SIG-M5 (cell line): ENCODE measurements at regions not wholly inside any gene's neighbourhood (a gene's known extent, or its start where the extent isn't known, plus 50 kb on each side); places are given as distances from the start of the nearest gene placed in this dataset.
"Not testable (repeated sequence)": the region's sequence is repeated elsewhere in the genome, so short reads cannot be mapped to it uniquely, and the experiment has no call there.

Experiments
- DNase-seq: peaks from one replicate; lab custom pipeline; 2025; lab: John Stamatoyannopoulos, UW

GRCh38 chr6:28802417-28803336 is 121.1 kb downstream of the TRIM27 start:
- DNase-seq = no peak

GRCh38 chr6:28803337-28803709 is 120.5 kb downstream of the TRIM27 start:
- DNase-seq = no peak

GRCh38 chr6:28807682-28808280 is 116.0 kb downstream of the TRIM27 start:
- no peak for DNase-seq

GRCh38 chr6:28808383-28808782 is 115.4 kb downstream of the TRIM27 start:
- DNase-seq = no peak

- DNase-seq = no peak
Measured at GRCh38 chr6:28809947-28810658, 113.7 kb downstream of the TRIM27 start.

- DNase-seq = no peak
Measured at GRCh38 chr6:28810659-28811053, 113.1 kb downstream of the TRIM27 start.

- DNase-seq = no peak
Measured at GRCh38 chr6:28811873-28812272, 111.9 kb downstream of the TRIM27 start.

GRCh38 chr6:28812778-28813569 is 110.8 kb downstream of the TRIM27 start:
- DNase-seq = no peak

GRCh38 chr6:28814032-28814976 is 109.5 kb downstream of the TRIM27 start:
- DNase-seq = no peak

GRCh38 chr6:28816339-28816908 is 107.4 kb downstream of the TRIM27 start:
- DNase-seq = no peak

- DNase-seq = no peak
Measured at GRCh38 chr6:28816909-28817807, 106.6 kb downstream of the TRIM27 start.

GRCh38 chr6:28817808-28818145 is 106.0 kb downstream of the TRIM27 start:
- DNase-seq = no peak

- DNase-seq = no peak
Measured at GRCh38 chr6:28824793-28825731, 98.7 kb downstream of the TRIM27 start.

- no peak for DNase-seq
Measured at GRCh38 chr6:28825732-28826293, 98.0 kb downstream of the TRIM27 start.

GRCh38 chr6:28831683-28832082 is 92.1 kb downstream of the TRIM27 start:
- DNase-seq = not testable (repeated sequence)

- not testable (repeated sequence) for DNase-seq
Measured at GRCh38 chr6:28836703-28837102, 87.1 kb downstream of the TRIM27 start.

GRCh38 chr6:28838289-28838633 is 85.5 kb downstream of the TRIM27 start:
- DNase-seq = no peak
